Ovary (tissue), 3 donors: ENCODE measurements at regions not wholly inside any gene's neighbourhood (a gene's known extent, or its start where the extent isn't known, plus 50 kb on each side); places are given as distances from the start of the nearest gene placed in this dataset.

ENCODE experiments used
- EP300 ChIP-seq: sonication (generic); formaldehyde crosslinking; IDR thresholded peaks from one replicate; pipeline ENCODE4 v1.6.1; 2017; ENCODE audit warnings: antibody characterized with exemption
- POLR2A ChIP-seq: fragments of 450-650 bp; IDR thresholded peaks from one replicate; pipeline ENCODE4 v1.6.1; 2017; ENCODE audit warnings: antibody characterized with exemption, mild to moderate bottlenecking, moderate library complexity
- TF ChIP-seq, protein P1 (sequence below), 3 donors: fragments of 450-650 bp in 2 of 3; fragments of 200-600 bp in 1 of 3; IDR thresholded peaks; one replicate each; pipeline versions ENCODE4 v1.5.1 to v1.8.0; 2016 to 2022; ENCODE audit warnings: antibody characterized with exemption in 3 of 3, mild to moderate bottlenecking in 1 of 3
- donor health status: DM: no; HTN: no; CAD: no.

DNA sequence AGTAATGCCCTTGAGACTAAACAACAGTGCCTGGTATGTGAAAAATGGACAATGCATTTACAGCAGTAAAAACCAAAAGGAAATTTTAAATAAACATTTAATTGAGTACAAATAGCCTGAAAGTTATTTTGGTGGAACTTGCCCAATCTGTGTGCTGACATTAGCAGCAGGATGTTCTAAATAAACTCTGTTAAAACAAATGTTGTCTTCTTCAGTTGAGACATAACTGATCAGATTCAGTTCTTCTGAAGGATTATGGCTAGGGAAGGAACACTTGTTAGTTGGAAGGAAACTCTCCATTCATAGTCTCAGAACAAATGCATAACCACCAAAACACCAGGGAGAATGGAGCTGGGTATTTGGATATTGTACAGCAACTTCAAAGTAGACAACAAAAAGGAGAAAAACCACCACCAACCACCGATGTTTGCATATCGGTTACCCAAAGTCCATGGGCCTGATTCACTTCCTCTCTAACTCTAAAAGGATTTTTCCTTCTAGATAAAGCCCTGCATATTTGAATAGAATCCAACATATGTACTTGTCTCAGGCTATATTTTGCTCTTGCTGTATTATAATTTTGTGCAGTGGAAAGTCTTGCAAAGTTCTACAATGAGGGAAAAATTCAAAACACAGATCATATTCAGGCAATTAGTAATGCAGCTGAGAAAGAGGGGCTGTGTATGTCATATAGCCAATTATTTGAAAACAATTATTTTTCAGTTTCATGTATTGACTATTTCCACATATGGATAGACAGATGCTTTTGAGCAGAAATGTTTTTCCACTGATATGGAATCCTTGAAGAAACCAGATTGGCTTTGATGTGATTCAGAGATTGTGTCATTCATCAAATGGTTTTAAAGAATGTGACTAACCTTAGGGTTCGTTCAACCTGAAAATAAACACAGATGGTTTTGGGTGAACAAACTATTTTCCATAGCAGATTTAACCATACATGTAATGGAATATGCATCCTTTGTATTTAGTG, 152.2 kb upstream of the BMP4 start:
- TF ChIP-seq, protein P1, sequence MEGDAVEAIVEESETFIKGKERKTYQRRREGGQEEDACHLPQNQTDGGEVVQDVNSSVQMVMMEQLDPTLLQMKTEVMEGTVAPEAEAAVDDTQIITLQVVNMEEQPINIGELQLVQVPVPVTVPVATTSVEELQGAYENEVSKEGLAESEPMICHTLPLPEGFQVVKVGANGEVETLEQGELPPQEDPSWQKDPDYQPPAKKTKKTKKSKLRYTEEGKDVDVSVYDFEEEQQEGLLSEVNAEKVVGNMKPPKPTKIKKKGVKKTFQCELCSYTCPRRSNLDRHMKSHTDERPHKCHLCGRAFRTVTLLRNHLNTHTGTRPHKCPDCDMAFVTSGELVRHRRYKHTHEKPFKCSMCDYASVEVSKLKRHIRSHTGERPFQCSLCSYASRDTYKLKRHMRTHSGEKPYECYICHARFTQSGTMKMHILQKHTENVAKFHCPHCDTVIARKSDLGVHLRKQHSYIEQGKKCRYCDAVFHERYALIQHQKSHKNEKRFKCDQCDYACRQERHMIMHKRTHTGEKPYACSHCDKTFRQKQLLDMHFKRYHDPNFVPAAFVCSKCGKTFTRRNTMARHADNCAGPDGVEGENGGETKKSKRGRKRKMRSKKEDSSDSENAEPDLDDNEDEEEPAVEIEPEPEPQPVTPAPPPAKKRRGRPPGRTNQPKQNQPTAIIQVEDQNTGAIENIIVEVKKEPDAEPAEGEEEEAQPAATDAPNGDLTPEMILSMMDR (IDR thresholded peaks at IDR 0.05): no peak
- no peak for TF ChIP-seq EP300
- TF ChIP-seq POLR2A: no peak
